A673 (cell line): ENCODE measurements at regions not wholly inside any gene's neighbourhood (a gene's known extent, or its start where the extent isn't known, plus 50 kb on each side); places are given as distances from the start of the nearest gene placed in this dataset.

ENCODE experiments used
- BruUV-seq: library from RNA; stranded (reverse); fragments of 400-500 nt; replicated peaks from 2 replicates; lab custom pipeline; 2021; lab: Mats Ljungman, UMichigan
- CTCF ChIA-PET: fragments of 300-600 bp; sonication (Branson Sonifier 250); formaldehyde crosslinking; loops from one replicate; lab custom pipeline; 2022; ENCODE audit warnings: antibody characterized with exemption; lab: Charles Lee
- POLR2A ChIA-PET: fragments of 300-600 bp; sonication (Branson Sonifier 250); formaldehyde crosslinking; loops from one replicate; lab custom pipeline; 2022; ENCODE audit warnings: antibody characterized with exemption; ENCODE audit not compliant: low non-redundant PET; lab: Charles Lee
- DNase-seq: peaks from one replicate; pipeline ENCODE4 v3.0.0-alpha.2; 2015; ENCODE audit warnings: low spot score
- H3K27ac ChIP-seq: fragments of 200-600 bp; sonication (generic); 2 replicates; pipeline ENCODE4 v1.5.1; 2016; ENCODE audit warnings: mixed run types, low read depth, mild to moderate bottlenecking, mixed read lengths, antibody characterized with exemption, low read length; ENCODE audit not compliant: poor library complexity, severe bottlenecking
- H3K27me3 ChIP-seq: fragments of 200-600 bp; sonication (generic); replicated peaks from 2 replicates; pipeline ENCODE4 v1.6.1; 2017; ENCODE audit warnings: mixed run types, low read depth, mild to moderate bottlenecking, mixed read lengths, antibody characterized with exemption, low read length; ENCODE audit not compliant: insufficient read depth, poor library complexity
- H3K36me3 ChIP-seq: fragments of 200-600 bp; sonication (generic); 2 replicates; pipeline ENCODE4 v1.6.1; 2016; ENCODE audit warnings: mixed run types, mild to moderate bottlenecking, mixed read lengths, antibody characterized with exemption, low read length; ENCODE audit not compliant: insufficient read depth, poor library complexity, severe bottlenecking
- H3K4me1 ChIP-seq: fragments of 200-600 bp; sonication (generic); 2 replicates; pipeline ENCODE4 v1.6.1; 2017; ENCODE audit warnings: mixed run types, mild to moderate bottlenecking, mixed read lengths, antibody characterized with exemption, low read length; ENCODE audit not compliant: insufficient read depth, poor library complexity, severe bottlenecking
- H3K4me3 ChIP-seq: fragments of 200-600 bp; sonication (generic); 2 replicates; pipeline ENCODE4 v1.5.1; 2016; ENCODE audit warnings: low read depth, mixed run types, mild to moderate bottlenecking, mixed read lengths, low read length; ENCODE audit not compliant: poor library complexity, severe bottlenecking
- H3K9me3 ChIP-seq: fragments of 200-600 bp; sonication (generic); 2 replicates; pipeline ENCODE4 v1.6.1; 2016; ENCODE audit warnings: mixed run types, low read depth, mild to moderate bottlenecking, mixed read lengths, antibody characterized with exemption, low read length; ENCODE audit not compliant: poor library complexity, severe bottlenecking
- CTCF ChIP-seq: fragments of 300-800, 200-600 bp; sonication (generic); conservative IDR thresholded peaks from 2 replicates; pipeline ENCODE4 v1.5.1; 2017; ENCODE audit warnings: low read depth, mild to moderate bottlenecking, antibody characterized with exemption, low read length, moderate library complexity, mixed read lengths
- EZH2 ChIP-seq: fragments of 200-600 bp; sonication (generic); IDR thresholded peaks from 2 replicates; pipeline ENCODE4 v1.6.1; 2017; ENCODE audit warnings: borderline replicate concordance, low read depth, mild to moderate bottlenecking, mixed read lengths, antibody characterized with exemption, low read length; ENCODE audit not compliant: poor library complexity, severe bottlenecking
- intact Hi-C: fragments of 100-400 bp; cut with micrococcal nuclease; formaldehyde crosslinking; loops from one replicate; pipeline ENCODE4 v1.10.0; 2022; ENCODE audit not compliant: unreplicated experiment

GRCh38 chr2:22967756-22968155 lies 417.2 kb upstream of the KLHL29 start:
- H3K4me1 ChIP-seq, result no peaks in the 10 kb centered on the region
- CTCF ChIA-PET, result no interaction called here
- intact Hi-C loops, result no loop called here
- no peak for TF ChIP-seq CTCF
- TF ChIP-seq EZH2, result no peak
- H3K4me3 ChIP-seq, result no peak overlapping the region
- DNase-seq, result no peak
- POLR2A ChIA-PET, result no interaction called here
- no peak overlapping the region for H3K27ac ChIP-seq
- H3K27me3 ChIP-seq, result no peaks in the 10 kb centered on the region
- BruUV-seq, result no TSS peak
- H3K36me3 ChIP-seq, result no peaks in the 10 kb centered on the region
- H3K9me3 ChIP-seq, result no peaks in the 10 kb centered on the region

DNA sequence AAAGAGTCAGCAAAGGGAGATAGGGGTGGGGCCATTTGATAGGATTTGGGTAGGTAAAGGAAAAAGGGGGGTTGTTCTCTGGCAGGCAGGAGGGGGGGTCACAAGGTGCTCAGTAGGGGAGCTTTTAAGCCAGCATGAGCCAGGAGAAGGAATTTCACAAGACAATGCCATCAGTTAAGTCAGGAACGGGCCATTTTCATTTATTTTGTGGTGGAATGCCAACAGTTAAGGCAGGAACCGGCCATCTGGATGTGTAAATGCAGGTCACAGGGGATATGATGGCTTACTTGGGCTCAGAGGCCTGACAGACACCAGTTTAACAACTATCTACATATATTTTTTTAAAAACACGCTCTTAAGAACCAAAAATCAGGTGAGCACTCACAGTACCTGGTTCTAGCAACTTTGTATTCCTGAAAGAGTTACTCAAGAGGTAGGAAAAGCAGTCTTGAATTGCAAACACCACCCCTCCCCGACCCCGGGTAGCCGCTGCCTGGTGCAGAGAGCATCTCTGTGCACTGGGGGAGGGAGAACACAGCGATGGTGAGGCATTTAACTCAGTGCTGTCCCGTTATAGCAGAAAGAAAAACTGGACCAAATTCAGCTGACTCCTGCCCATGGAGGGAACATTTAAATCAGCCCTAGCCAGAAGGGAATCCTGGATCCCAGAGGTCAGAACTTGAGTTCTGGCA lies 414.5 kb upstream of the KLHL29 start:
- no peaks in the 10 kb centered on the region for H3K4me1 ChIP-seq
- no peaks in the 10 kb centered on the region for H3K27me3 ChIP-seq
- POLR2A ChIA-PET, result no interaction called here
- no peak overlapping the region for H3K4me3 ChIP-seq
- no peaks in the 10 kb centered on the region for H3K36me3 ChIP-seq
- no peak for TF ChIP-seq EZH2
- no peak for TF ChIP-seq CTCF
- H3K27ac ChIP-seq, result no peak overlapping the region
- intact Hi-C loops, result no loop called here
- DNase-seq, result no peak
- H3K9me3 ChIP-seq, result no peaks in the 10 kb centered on the region
- no TSS peak for BruUV-seq
- CTCF ChIA-PET, result no interaction called here

GRCh38 chr2:22970991-22971390 lies 414.0 kb upstream of the KLHL29 start:
- no peaks in the 10 kb centered on the region for H3K9me3 ChIP-seq
- H3K27ac ChIP-seq, result no peak overlapping the region
- POLR2A ChIA-PET, result no interaction called here
- BruUV-seq, result no TSS peak
- no peaks in the 10 kb centered on the region for H3K36me3 ChIP-seq
- no peak overlapping the region for H3K4me3 ChIP-seq
- CTCF ChIA-PET, result no interaction called here
- TF ChIP-seq CTCF (no peak), EZH2 (no peak)
- DNase-seq, result no peak
- intact Hi-C loops, result no loop called here
- no peaks in the 10 kb centered on the region for H3K4me1 ChIP-seq
- H3K27me3 ChIP-seq, result no peaks in the 10 kb centered on the region
